Mucosa of descending colon (tissue), 3 donors: ENCODE measurements at regions not wholly inside any gene's neighbourhood (a gene's known extent, or its start where the extent isn't known, plus 50 kb on each side); places are given as distances from the start of the nearest gene placed in this dataset.

Experiments
- ATAC-seq: fragments of 200-7000 bp; cut with Tn5 transposase; one replicate; pipeline ENCODE4 v1.9.1; 2020; ENCODE audit warnings: mild to moderate bottlenecking, moderate library complexity
- DNase-seq, 3 donors: peaks; one replicate each; pipeline ENCODE4 v3.0.0-alpha.2; 2020
- H3K36me3 ChIP-seq: fragments of 200-600 bp; one replicate; pipeline ENCODE4 v1.8.0; 2021; ENCODE audit warnings: low read depth, mild to moderate bottlenecking
- H3K4me1 ChIP-seq: fragments of 200-600 bp; one replicate; pipeline ENCODE4 v1.8.0; 2021; ENCODE audit warnings: low read depth, mild to moderate bottlenecking
- H3K4me3 ChIP-seq: fragments of 200-600 bp; one replicate; pipeline ENCODE4 v1.8.0; 2021; ENCODE audit warnings: mild to moderate bottlenecking
- H3K9me3 ChIP-seq: fragments of 200-600 bp; one replicate; pipeline ENCODE4 v1.8.0; 2021; ENCODE audit warnings: mild to moderate bottlenecking
- intact Hi-C, 2 donors: fragments of 100-400 bp; cut with DNase I in 1 of 2; cut with micrococcal nuclease in 1 of 2; formaldehyde crosslinking; loops; one replicate each; pipeline versions ENCODE4 v1.11.0 to v1.11.1; 2022; cut with DNase I, micrococcal nuclease
- TF ChIP-seq, protein P1 (sequence below): fragments of 200-600 bp; IDR thresholded peaks from one replicate; pipeline ENCODE4 v1.8.0; 2022; ENCODE audit warnings: antibody characterized with exemption, mild to moderate bottlenecking
- donor health status: DM: no; HTN: no; CAD: no; lungs with moderate emphysema.
- donor health status: DM: no; HTN: no; CAD: no.
- donor health status: DM: no; HTN: yes; CAD: no.

DNA sequence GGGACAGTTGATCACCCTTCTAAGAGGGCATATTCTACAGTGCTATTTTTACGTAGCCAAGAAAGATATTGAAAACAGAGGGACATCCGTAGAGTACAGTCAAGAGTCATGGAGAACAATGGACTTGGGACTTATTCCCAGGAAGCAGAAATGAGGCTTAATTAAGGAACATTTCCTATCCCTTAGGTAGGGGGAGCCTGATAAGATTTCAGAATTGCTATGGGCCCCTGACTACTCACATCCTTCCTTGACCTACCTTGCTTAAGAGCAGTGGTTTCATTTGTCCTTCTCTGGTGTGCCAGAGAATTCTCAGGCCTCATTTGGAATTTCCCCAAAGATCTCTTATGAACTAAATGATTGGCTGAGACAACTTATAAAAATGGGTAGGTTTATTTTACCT lies 189.5 kb upstream of the DTNBP1 start:
- no peaks in the 10 kb centered on the region for H3K36me3 ChIP-seq
- DNase-seq (no peak), ATAC-seq (no peak)
- intact Hi-C loops = no loop called here
- no peak overlapping the region for H3K4me3 ChIP-seq
- no peaks in the 10 kb centered on the region for H3K4me1 ChIP-seq
- no peaks in the 10 kb centered on the region for H3K9me3 ChIP-seq
- TF ChIP-seq, protein P1, sequence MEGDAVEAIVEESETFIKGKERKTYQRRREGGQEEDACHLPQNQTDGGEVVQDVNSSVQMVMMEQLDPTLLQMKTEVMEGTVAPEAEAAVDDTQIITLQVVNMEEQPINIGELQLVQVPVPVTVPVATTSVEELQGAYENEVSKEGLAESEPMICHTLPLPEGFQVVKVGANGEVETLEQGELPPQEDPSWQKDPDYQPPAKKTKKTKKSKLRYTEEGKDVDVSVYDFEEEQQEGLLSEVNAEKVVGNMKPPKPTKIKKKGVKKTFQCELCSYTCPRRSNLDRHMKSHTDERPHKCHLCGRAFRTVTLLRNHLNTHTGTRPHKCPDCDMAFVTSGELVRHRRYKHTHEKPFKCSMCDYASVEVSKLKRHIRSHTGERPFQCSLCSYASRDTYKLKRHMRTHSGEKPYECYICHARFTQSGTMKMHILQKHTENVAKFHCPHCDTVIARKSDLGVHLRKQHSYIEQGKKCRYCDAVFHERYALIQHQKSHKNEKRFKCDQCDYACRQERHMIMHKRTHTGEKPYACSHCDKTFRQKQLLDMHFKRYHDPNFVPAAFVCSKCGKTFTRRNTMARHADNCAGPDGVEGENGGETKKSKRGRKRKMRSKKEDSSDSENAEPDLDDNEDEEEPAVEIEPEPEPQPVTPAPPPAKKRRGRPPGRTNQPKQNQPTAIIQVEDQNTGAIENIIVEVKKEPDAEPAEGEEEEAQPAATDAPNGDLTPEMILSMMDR = no peak

DNA sequence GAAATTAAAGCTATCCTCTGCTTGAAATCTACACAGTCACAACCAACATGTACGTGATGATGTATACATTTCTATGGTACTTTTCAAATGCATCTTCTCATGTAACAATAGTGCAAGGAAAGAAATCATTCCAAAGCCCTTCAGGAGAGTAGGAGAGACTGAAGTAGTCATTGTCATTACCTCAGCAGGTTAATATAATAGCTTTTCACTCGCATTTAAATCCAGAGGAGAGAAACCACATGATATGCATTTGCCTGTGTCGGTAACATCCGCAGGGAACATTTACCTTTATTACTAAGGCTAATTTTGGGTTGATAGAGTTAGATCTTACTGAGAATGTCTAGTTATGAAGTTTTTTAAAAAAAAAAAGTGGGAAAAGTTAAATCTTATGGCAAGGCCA lies 186.6 kb upstream of the DTNBP1 start:
- intact Hi-C loops = no loop called here
- Histone ChIP-seq H3K4me1 (no peaks in the 10 kb centered on the region), H3K9me3 (no peaks in the 10 kb centered on the region), H3K4me3 (no peak overlapping the region), H3K36me3 (no peaks in the 10 kb centered on the region)
- ATAC-seq = no peak
- no peak for DNase-seq
- TF ChIP-seq, protein P1 = no peak

DNA sequence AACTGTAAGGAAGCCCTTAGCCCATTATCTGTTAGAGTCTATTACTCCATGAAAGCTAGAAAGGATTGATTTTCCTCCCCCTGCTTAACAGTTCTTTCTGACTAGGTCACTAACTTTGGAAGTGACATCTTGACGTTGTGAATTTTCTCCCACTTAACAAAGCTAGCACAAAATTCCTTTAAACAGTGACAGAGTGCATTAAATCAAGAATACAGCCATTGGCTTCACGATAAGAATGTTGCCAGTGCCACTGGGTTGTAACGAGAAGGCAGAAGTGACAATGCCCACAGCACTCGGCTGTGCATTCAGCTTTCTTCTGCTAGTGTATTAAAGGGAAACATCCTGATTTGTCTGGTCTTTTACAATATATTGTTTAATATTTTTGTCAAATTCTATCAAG lies 182.7 kb upstream of the DTNBP1 start:
- Histone ChIP-seq H3K4me3 (no peak overlapping the region), H3K4me1 (no peaks in the 10 kb centered on the region), H3K9me3 (no peaks in the 10 kb centered on the region), H3K36me3 (no peaks in the 10 kb centered on the region)
- intact Hi-C loops = no loop called here
- no peak for ATAC-seq
- TF ChIP-seq, protein P1 = no peak
- DNase-seq = no peak

DNA sequence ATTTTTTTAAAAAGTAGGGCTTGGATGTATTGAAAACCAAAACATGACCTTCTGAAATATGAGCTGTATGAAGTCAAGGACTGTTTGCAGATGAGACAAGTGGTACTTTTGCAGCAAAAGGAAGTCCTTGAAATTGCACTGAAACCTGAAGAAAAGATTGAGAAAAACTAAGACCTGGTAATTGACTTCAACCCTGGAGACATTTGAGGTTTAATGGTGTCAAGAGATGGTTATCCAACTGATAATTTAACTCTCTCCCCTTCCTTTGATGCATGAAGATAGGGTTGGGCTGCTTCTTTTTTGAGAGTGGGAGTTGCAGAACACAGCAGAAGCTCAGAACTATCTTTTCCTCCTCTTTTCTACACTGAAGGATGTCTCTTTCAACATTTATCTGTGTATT lies 180.9 kb upstream of the DTNBP1 start:
- H3K9me3 ChIP-seq = no peaks in the 10 kb centered on the region
- ATAC-seq (no peak), DNase-seq (no peak)
- no peaks in the 10 kb centered on the region for H3K36me3 ChIP-seq
- H3K4me3 ChIP-seq = no peak overlapping the region
- intact Hi-C loops = no loop called here
- TF ChIP-seq, protein P1 = no peak
- H3K4me1 ChIP-seq = no peaks in the 10 kb centered on the region

DNA sequence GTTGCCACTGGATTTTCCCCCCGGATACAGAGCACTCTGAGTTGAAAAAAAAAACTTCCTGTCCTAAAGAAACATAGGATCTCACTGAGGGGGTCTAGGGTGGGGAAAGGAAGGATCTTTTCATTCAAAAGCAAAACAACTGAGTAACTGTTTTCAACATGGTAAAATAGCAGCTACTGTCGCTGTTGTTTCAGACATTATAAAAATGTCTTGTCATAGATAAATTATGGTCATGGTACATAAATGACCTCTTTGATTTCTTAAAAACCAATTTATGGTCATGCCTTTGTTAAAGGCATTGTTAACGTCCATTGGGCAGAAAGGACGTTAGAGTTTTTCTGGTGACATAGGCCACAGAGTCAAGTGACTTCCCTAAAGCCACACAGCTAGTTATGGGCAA lies 180.4 kb upstream of the DTNBP1 start:
- ATAC-seq (no peak), DNase-seq (no peak)
- TF ChIP-seq, protein P1 = no peak
- Histone ChIP-seq H3K36me3 (no peaks in the 10 kb centered on the region), H3K4me1 (no peaks in the 10 kb centered on the region), H3K4me3 (no peak overlapping the region), H3K9me3 (no peaks in the 10 kb centered on the region)
- intact Hi-C loops = no loop called here

DNA sequence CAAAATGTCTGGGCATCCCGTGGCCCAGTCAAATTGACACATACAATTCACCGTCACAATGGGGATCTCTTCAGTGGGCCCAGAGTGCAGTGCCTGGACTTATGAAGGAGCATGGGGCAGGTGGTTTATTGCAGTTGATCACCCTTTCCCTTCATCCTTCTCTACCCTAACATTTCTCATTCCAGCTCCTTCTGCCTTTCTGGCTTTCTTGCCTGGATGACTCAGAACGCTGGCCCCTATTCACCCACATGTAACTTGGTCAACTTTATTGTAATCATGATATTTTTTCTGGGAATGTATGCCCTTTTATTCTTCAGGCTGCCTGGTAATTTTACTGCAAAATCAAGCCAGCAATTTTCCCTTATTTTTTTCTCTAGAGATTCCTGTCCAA lies 179.9 kb upstream of the DTNBP1 start:
- DNase-seq = no peak
- Histone ChIP-seq H3K4me1 (no peaks in the 10 kb centered on the region), H3K9me3 (no peaks in the 10 kb centered on the region), H3K4me3 (no peak overlapping the region), H3K36me3 (no peaks in the 10 kb centered on the region)
- no peak for ATAC-seq
- intact Hi-C loops = no loop called here
- TF ChIP-seq, protein P1 = no peak
